22Rv1 (cell line): ENCODE measurements at regions not wholly inside any gene's neighbourhood (a gene's known extent, or its start where the extent isn't known, plus 50 kb on each side); places are given as distances from the start of the nearest gene placed in this dataset.

Experiments
- ZFX ChIP-seq: fragments of 450-650 bp; IDR thresholded peaks from 2 replicates; pipeline ENCODE4 v1.6.1; 2017; ENCODE audit warnings: antibody characterized with exemption, borderline replicate concordance
- TF ChIP-seq, protein P1 (sequence below): fragments of 450-650 bp; IDR thresholded peaks from 2 replicates; pipeline ENCODE4 v1.5.1; 2017; ENCODE audit warnings: mild to moderate bottlenecking

DNA sequence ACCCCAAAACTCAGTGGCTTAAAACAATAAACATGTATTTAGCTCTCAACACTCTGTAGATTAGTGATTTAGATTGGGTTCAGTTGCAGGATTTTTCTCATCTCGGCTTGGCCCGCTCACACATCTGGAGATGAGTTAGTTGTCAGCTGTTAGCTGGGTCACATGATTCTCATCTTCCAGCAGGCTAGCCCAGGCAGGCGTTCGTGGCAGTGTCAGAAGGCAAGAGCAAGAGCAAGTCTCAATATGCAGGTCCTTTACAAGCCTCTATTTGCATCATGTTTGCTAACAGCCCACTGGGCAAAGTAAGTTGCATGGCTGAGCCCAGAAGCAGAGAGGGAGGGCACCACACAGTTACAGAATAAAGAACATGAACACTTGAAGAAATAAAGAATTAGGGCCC is 83.6 kb upstream of the MYLIP start:
- TF ChIP-seq, protein P1, sequence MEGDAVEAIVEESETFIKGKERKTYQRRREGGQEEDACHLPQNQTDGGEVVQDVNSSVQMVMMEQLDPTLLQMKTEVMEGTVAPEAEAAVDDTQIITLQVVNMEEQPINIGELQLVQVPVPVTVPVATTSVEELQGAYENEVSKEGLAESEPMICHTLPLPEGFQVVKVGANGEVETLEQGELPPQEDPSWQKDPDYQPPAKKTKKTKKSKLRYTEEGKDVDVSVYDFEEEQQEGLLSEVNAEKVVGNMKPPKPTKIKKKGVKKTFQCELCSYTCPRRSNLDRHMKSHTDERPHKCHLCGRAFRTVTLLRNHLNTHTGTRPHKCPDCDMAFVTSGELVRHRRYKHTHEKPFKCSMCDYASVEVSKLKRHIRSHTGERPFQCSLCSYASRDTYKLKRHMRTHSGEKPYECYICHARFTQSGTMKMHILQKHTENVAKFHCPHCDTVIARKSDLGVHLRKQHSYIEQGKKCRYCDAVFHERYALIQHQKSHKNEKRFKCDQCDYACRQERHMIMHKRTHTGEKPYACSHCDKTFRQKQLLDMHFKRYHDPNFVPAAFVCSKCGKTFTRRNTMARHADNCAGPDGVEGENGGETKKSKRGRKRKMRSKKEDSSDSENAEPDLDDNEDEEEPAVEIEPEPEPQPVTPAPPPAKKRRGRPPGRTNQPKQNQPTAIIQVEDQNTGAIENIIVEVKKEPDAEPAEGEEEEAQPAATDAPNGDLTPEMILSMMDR = no peak
- no peak for TF ChIP-seq ZFX
